Neural cell (in vitro differentiated cells): ENCODE measurements at regions not wholly inside any gene's neighbourhood (a gene's known extent, or its start where the extent isn't known, plus 50 kb on each side); places are given as distances from the start of the nearest gene placed in this dataset.

Experiments used
- H2AFZ ChIP-seq: fragments of 200-600, 300-800 bp; sonication (generic), shearing (Covaris generic); 2 replicates; pipeline ENCODE4 v1.6.0; 2014; ENCODE audit warnings: low read depth, mild to moderate bottlenecking, antibody characterized with exemption, low read length, moderate library complexity
- H3F3A ChIP-seq: fragments of 200-600 bp; shearing (Covaris generic); 2 replicates; pipeline ENCODE4 v1.6.1; 2016; ENCODE audit warnings: mild to moderate bottlenecking, moderate library complexity, mixed read lengths, antibody characterized with exemption, low read length; ENCODE audit not compliant: insufficient read depth, poor library complexity, severe bottlenecking
- H3K27ac ChIP-seq: fragments of 200-600, 300-800 bp; sonication (generic), shearing (Covaris generic); 2 replicates; pipeline ENCODE4 v1.5.1; 2014; ENCODE audit warnings: mild to moderate bottlenecking, low read length, moderate library complexity
- H3K27me3 ChIP-seq: fragments of 300-800, 200-600 bp; sonication (generic), shearing (Covaris generic); 2 replicates; pipeline ENCODE4 v1.6.0; 2014; ENCODE audit warnings: mild to moderate bottlenecking, low read depth, low read length, moderate library complexity; ENCODE audit not compliant: insufficient read depth
- H3K36me3 ChIP-seq: fragments of 300-800, 200-600 bp; sonication (generic), shearing (Covaris generic); 2 replicates; pipeline ENCODE4 v1.5.1; 2014; ENCODE audit warnings: mild to moderate bottlenecking, antibody characterized with exemption, low read length, moderate library complexity; ENCODE audit not compliant: insufficient read depth
- H3K4me2 ChIP-seq: fragments of 300-800, 200-600 bp; sonication (generic), shearing (Covaris generic); 2 replicates; pipeline ENCODE4 v1.6.0; 2014; ENCODE audit warnings: mild to moderate bottlenecking, low read length
- H3K4me3 ChIP-seq: fragments of 300-800, 200-600 bp; sonication (generic), shearing (Covaris generic); 2 replicates; pipeline ENCODE4 v1.5.1; 2014; ENCODE audit warnings: mild to moderate bottlenecking, low read length, moderate library complexity
- H3K79me2 ChIP-seq: fragments of 200-600 bp; shearing (Covaris generic); replicated peaks from 2 replicates; pipeline ENCODE4 v1.6.0; 2014; ENCODE audit warnings: mild to moderate bottlenecking, low read length, moderate library complexity; ENCODE audit not compliant: insufficient read depth
- H3K9ac ChIP-seq: fragments of 300-800, 200-600 bp; sonication (generic), shearing (Covaris generic); 2 replicates; pipeline ENCODE4 v1.6.1; 2016; ENCODE audit warnings: mild to moderate bottlenecking, low read length, mixed read lengths
- H3K9me2 ChIP-seq: fragments of 200-600 bp; shearing (Covaris generic); 2 replicates; pipeline ENCODE4 v1.6.1; 2016; ENCODE audit warnings: mild to moderate bottlenecking, low read length, mixed read lengths; ENCODE audit not compliant: insufficient read depth
- H3K9me3 ChIP-seq: fragments of 200-600, 300-800 bp; sonication (generic), shearing (Covaris generic); 2 replicates; pipeline ENCODE4 v1.6.1; 2016; ENCODE audit warnings: mild to moderate bottlenecking, mixed run types, low read length, moderate library complexity, mixed read lengths
- H4K20me1 ChIP-seq: fragments of 200-600 bp; shearing (Covaris generic); 2 replicates; pipeline ENCODE4 v1.6.1; 2016; ENCODE audit warnings: mild to moderate bottlenecking, mixed run types; ENCODE audit not compliant: insufficient read depth
- EP300 ChIP-seq: fragments of 450-650 bp; conservative IDR thresholded peaks from 2 replicates; pipeline ENCODE4 v1.6.1; 2014; ENCODE audit warnings: antibody characterized with exemption, mild to moderate bottlenecking, moderate library complexity; ENCODE audit not compliant: poor library complexity, severe bottlenecking
- EZH2 ChIP-seq: fragments of 200-600, 300-800 bp; shearing (Covaris generic), sonication (generic); IDR thresholded peaks from 2 replicates; pipeline ENCODE4 v1.6.1; 2014; ENCODE audit warnings: antibody characterized with exemption, low read length, borderline replicate concordance, mild to moderate bottlenecking; ENCODE audit not compliant: insufficient read depth, poor library complexity, severe bottlenecking
- MXI1 ChIP-seq: fragments of 450-650 bp; conservative IDR thresholded peaks from 2 replicates; pipeline ENCODE4 v1.6.1; 2014; ENCODE audit warnings: antibody characterized with exemption, mild to moderate bottlenecking; ENCODE audit not compliant: poor library complexity, severe bottlenecking
- POLR2AphosphoS5 ChIP-seq: IDR thresholded peaks from 2 replicates; pipeline ENCODE4 v1.6.1; 2012
- RAD21 ChIP-seq: fragments of 450-650 bp; conservative IDR thresholded peaks from 2 replicates; pipeline ENCODE4 v1.6.1; 2014; ENCODE audit warnings: antibody characterized with exemption, mild to moderate bottlenecking, moderate library complexity
- REST ChIP-seq: IDR thresholded peaks from 2 replicates; pipeline ENCODE4 v1.6.1; 2012; ENCODE audit warnings: borderline replicate concordance
- SMC3 ChIP-seq: fragments of 450-650 bp; conservative IDR thresholded peaks from 2 replicates; pipeline ENCODE4 v1.6.1; 2014; ENCODE audit warnings: antibody characterized with exemption, mild to moderate bottlenecking, moderate library complexity; ENCODE audit not compliant: poor library complexity
- TAF1 ChIP-seq: IDR thresholded peaks from 2 replicates; pipeline ENCODE4 v1.6.1; 2012; ENCODE audit warnings: low read depth
- TF ChIP-seq, protein P1 (sequence below): fragments of 450-650 bp; IDR thresholded peaks from 2 replicates; pipeline ENCODE4 v1.5.1; 2014; ENCODE audit warnings: antibody characterized with exemption, mild to moderate bottlenecking, moderate library complexity; ENCODE audit not compliant: poor library complexity, severe bottlenecking

- Histone ChIP-seq H3K4me3 (no peak overlapping the region), H3K4me2 (no peak overlapping the region), H3K27ac (no peak overlapping the region), H4K20me1 (no peaks in the 10 kb centered on the region), H3K36me3 (no peaks in the 10 kb centered on the region), H3K9ac (no peak overlapping the region), H3K9me3 (no peaks in the 10 kb centered on the region), H3K27me3 (no peaks in the 10 kb centered on the region), H3K9me2 (no peaks in the 10 kb centered on the region), H3K79me2 (no peaks in the 10 kb centered on the region), H2AFZ (no peak overlapping the region), H3F3A (no peaks in the 10 kb centered on the region)
- no peak for TF ChIP-seq MXI1
- TF ChIP-seq POLR2AphosphoS5: no peak
- TF ChIP-seq REST: no peak
- TF ChIP-seq RAD21: no peak
- no peak for TF ChIP-seq EZH2
- TF ChIP-seq, protein P1, sequence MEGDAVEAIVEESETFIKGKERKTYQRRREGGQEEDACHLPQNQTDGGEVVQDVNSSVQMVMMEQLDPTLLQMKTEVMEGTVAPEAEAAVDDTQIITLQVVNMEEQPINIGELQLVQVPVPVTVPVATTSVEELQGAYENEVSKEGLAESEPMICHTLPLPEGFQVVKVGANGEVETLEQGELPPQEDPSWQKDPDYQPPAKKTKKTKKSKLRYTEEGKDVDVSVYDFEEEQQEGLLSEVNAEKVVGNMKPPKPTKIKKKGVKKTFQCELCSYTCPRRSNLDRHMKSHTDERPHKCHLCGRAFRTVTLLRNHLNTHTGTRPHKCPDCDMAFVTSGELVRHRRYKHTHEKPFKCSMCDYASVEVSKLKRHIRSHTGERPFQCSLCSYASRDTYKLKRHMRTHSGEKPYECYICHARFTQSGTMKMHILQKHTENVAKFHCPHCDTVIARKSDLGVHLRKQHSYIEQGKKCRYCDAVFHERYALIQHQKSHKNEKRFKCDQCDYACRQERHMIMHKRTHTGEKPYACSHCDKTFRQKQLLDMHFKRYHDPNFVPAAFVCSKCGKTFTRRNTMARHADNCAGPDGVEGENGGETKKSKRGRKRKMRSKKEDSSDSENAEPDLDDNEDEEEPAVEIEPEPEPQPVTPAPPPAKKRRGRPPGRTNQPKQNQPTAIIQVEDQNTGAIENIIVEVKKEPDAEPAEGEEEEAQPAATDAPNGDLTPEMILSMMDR: no peak
- TF ChIP-seq SMC3: no peak
These were observed 509.8 kb downstream of the CCDC171 start for GRCh38 chr9:16062542-16063240.

GRCh38 chr9:16063241-16063591, 510.4 kb downstream of the CCDC171 start:
- Histone ChIP-seq H3K36me3 (no peaks in the 10 kb centered on the region), H3K79me2 (no peaks in the 10 kb centered on the region), H3F3A (no peaks in the 10 kb centered on the region), H3K27me3 (no peaks in the 10 kb centered on the region), H3K4me3 (no peak overlapping the region), H3K27ac (no peak overlapping the region), H4K20me1 (no peaks in the 10 kb centered on the region), H3K4me2 (no peak overlapping the region), H2AFZ (no peak overlapping the region), H3K9me2 (no peaks in the 10 kb centered on the region), H3K9me3 (no peaks in the 10 kb centered on the region), H3K9ac (no peak overlapping the region)
- TF ChIP-seq REST (no peak), POLR2AphosphoS5 (no peak), EP300 (no peak), EZH2 (no peak), MXI1 (no peak), TAF1 (no peak), RAD21 (no peak), SMC3 (no peak)
- TF ChIP-seq, protein P1: no peak
